ENCODE measurements at regions not wholly inside any gene's neighbourhood (a gene's known extent, or its start where the extent isn't known, plus 50 kb on each side); places are given as distances from the start of the nearest gene placed in this dataset.

DNA sequence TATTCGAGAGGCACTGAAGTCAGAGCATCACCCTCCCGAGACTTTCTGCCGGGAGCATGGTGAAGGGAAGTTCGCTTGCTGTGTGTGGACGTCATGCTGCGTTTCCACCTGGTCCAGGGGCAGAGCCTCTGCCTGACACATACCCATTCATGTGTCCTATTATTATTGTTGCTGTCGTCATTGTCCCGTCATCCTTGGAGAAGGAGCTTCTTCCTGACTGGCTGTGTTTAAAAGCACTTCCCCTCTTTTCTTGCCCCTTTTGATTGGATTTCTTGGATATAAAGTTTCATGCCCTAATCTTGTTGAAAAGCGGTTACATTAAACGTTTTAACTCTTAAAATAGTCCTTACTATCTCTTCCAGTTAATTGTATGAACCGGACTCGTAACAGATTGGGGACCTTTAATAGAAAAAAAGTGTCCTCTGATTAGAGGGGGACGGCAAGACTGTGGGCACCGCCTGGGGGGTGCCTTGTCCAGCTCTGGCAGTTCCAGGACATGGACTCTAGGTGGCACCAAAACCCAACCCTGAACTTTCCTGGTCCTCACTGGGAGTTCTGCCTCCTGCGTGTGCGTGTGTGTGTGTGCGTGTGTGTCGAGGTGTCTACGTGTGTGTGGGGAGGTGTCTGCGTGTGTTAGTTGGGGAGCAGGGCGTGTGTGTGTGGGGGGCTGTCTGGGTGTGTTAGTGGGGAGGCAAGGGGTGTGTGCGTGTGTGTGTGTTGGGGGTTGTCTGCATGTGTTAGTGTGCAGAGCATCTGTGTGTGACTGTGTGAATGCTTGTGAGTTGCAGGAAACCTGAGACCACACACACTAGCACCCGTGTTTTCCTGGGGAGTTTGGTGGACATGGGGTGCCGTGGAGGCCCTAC, 133.3 kb upstream of the CIBAR2 start (continued):
- TF ChIP-seq GATA4 (IDR thresholded peaks at IDR 0.05; ENCODE audit: borderline replicate concordance, low read depth), result no peak
- TF ChIP-seq MTA3 (CRISPR knock-in tag; IDR thresholded peaks at IDR 0.05), result no peak
- no peak for TF ChIP-seq ZNF639 (CRISPR knock-in tag; conservative IDR thresholded peaks at IDR 0.05)
- TF ChIP-seq SNRNP70 (IDR thresholded peaks at IDR 0.05; ENCODE audit: low read depth, low read length), result no peak
- peak; percentile 60; the same call in 1 of the 2 replicates for TF ChIP-seq CREB1 (IDR thresholded peaks at IDR 0.05)
- no peak for TF ChIP-seq CREB1 (CRISPR knock-in tag; IDR thresholded peaks at IDR 0.05)
- TF ChIP-seq, protein P1, sequence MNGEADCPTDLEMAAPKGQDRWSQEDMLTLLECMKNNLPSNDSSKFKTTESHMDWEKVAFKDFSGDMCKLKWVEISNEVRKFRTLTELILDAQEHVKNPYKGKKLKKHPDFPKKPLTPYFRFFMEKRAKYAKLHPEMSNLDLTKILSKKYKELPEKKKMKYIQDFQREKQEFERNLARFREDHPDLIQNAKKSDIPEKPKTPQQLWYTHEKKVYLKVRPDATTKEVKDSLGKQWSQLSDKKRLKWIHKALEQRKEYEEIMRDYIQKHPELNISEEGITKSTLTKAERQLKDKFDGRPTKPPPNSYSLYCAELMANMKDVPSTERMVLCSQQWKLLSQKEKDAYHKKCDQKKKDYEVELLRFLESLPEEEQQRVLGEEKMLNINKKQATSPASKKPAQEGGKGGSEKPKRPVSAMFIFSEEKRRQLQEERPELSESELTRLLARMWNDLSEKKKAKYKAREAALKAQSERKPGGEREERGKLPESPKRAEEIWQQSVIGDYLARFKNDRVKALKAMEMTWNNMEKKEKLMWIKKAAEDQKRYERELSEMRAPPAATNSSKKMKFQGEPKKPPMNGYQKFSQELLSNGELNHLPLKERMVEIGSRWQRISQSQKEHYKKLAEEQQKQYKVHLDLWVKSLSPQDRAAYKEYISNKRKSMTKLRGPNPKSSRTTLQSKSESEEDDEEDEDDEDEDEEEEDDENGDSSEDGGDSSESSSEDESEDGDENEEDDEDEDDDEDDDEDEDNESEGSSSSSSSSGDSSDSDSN (CRISPR knock-in tag; IDR thresholded peaks at IDR 0.05), result peak; percentile 32; the same call in 1 of the 2 replicates
- TF ChIP-seq SIX4 (CRISPR knock-in tag; IDR thresholded peaks at IDR 0.05), result no peak
- TF ChIP-seq RBAK (CRISPR knock-in tag; IDR thresholded peaks at IDR 0.05), result no peak
- no peak for TF ChIP-seq GFI1 (CRISPR knock-in tag; IDR thresholded peaks at IDR 0.05; ENCODE audit: borderline replicate concordance)
- no peak for TF ChIP-seq SCMH1 (CRISPR knock-in tag; IDR thresholded peaks at IDR 0.05; ENCODE audit: borderline replicate concordance)
- TF ChIP-seq NFKBIZ (CRISPR knock-in tag; IDR thresholded peaks at IDR 0.05), result no peak
- no peak for TF ChIP-seq HMGA1 (CRISPR knock-in tag; conservative IDR thresholded peaks at IDR 0.05)
- TF ChIP-seq XRCC5 (optimal IDR thresholded peaks at IDR 0.05; ENCODE audit: low read length), result peak; percentile 75
- no peak for TF ChIP-seq ELF1 (CRISPR knock-in tag; IDR thresholded peaks at IDR 0.05)
- TF ChIP-seq ARHGAP35 (CRISPR knock-in tag; IDR thresholded peaks at IDR 0.05; ENCODE audit: borderline replicate concordance), result no peak
- no peak for TF ChIP-seq MED13 (CRISPR knock-in tag; IDR thresholded peaks at IDR 0.05)
- no peak for TF ChIP-seq MZF1 (CRISPR knock-in tag; IDR thresholded peaks at IDR 0.05; ENCODE audit: borderline replicate concordance)
- TF ChIP-seq ZNF326 (CRISPR knock-in tag; IDR thresholded peaks at IDR 0.05; ENCODE audit: borderline replicate concordance), result no peak
- TF ChIP-seq, protein P2, sequence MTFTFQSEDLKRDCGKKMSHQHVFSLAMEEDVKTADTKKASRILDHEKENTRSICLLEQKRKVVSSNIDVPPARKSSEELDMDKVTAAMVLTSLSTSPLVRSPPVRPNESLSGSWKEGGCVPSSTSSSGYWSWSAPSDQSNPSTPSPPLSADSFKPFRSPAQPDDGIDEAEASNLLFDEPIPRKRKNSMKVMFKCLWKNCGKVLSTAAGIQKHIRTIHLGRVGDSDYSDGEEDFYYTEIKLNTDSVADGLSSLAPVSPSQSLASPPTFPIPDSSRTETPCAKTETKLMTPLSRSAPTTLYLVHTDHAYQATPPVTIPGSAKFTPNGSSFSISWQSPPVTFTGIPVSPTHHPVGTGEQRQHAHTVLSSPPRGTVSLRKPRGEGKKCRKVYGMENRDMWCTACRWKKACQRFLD (CRISPR knock-in tag; IDR thresholded peaks at IDR 0.05; ENCODE audit: borderline replicate concordance), result no peak
- 0 out of 2 replicates have a peak, but pooled peaks have one; percentile 18 for TF ChIP-seq ZNF274 (CRISPR knock-in tag; IDR thresholded peaks at IDR 0.05)
- 0 out of 2 replicates have a peak, but pooled peaks have one; percentile 16 for TF ChIP-seq ZFX (CRISPR knock-in tag; IDR thresholded peaks at IDR 0.05; ENCODE audit: low read depth)
- TF ChIP-seq ZNF335 (CRISPR knock-in tag; IDR thresholded peaks at IDR 0.05), result no peak
- no peak for TF ChIP-seq ZNF232 (CRISPR knock-in tag; IDR thresholded peaks at IDR 0.05; ENCODE audit: borderline replicate concordance)
- no peak for TF ChIP-seq ZNF724P (CRISPR knock-in tag; IDR thresholded peaks at IDR 0.05; ENCODE audit: borderline replicate concordance)
